Muscle layer of colon (tissue), 2 donors: ENCODE measurements at regions not wholly inside any gene's neighbourhood (a gene's known extent, or its start where the extent isn't known, plus 50 kb on each side); places are given as distances from the start of the nearest gene placed in this dataset.

ENCODE experiments used
- H3K27ac ChIP-seq: one replicate; pipeline ENCODE4 v1.7.0; 2013; ENCODE audit warnings: low read depth, mild to moderate bottlenecking, low read length, moderate library complexity
- H3K27me3 ChIP-seq, 2 donors: one replicate each; pipeline ENCODE4 v1.7.0; 2013; ENCODE audit warnings: low read length in 2 of 2, mild to moderate bottlenecking in 2 of 2; ENCODE audit not compliant: insufficient read depth in 2 of 2, control insufficient read depth in 1 of 2
- H3K36me3 ChIP-seq: one replicate; pipeline ENCODE4 v1.7.0; 2013; ENCODE audit warnings: mild to moderate bottlenecking, low read length; ENCODE audit not compliant: insufficient read depth
- H3K4me1 ChIP-seq: one replicate; pipeline ENCODE4 v1.7.0; 2013; ENCODE audit warnings: mild to moderate bottlenecking, low read length; ENCODE audit not compliant: insufficient read depth
- H3K4me3 ChIP-seq, 2 donors: one replicate each; pipeline ENCODE4 v1.7.0; 2013; ENCODE audit warnings: low read length in 2 of 2, low read depth in 1 of 2, mild to moderate bottlenecking in 1 of 2, moderate library complexity in 1 of 2
- H3K9ac ChIP-seq: one replicate; pipeline ENCODE4 v1.7.0; 2013; ENCODE audit warnings: low read length
- H3K9me3 ChIP-seq: one replicate; pipeline ENCODE4 v1.7.0; 2013; ENCODE audit warnings: mild to moderate bottlenecking, low read length
- donor health status: abdominal sarcoma.
- donor health status: Adenocarcinoma of cecum.

GRCh38 chr21:17433730-17434129, 79.1 kb upstream of the CXADR start:
- Histone ChIP-seq H3K27ac (no peak overlapping the region), H3K9ac (no peak overlapping the region), H3K4me1 (no peaks in the 10 kb centered on the region), H3K4me3 (no peak overlapping the region), H3K27me3 (no peaks in the 10 kb centered on the region), H3K36me3 (no peaks in the 10 kb centered on the region), H3K9me3 (no peaks in the 10 kb centered on the region)

GRCh38 chr21:17435565-17436543, 77.0 kb upstream of the CXADR start:
- Histone ChIP-seq H3K9ac (no peak overlapping the region), H3K9me3 (no peaks in the 10 kb centered on the region), H3K36me3 (no peaks in the 10 kb centered on the region), H3K4me1 (no peaks in the 10 kb centered on the region), H3K27ac (no peak overlapping the region), H3K27me3 (no peaks in the 10 kb centered on the region), H3K4me3 (no peak overlapping the region)

GRCh38 chr21:17436626-17437111, 76.2 kb upstream of the CXADR start:
- Histone ChIP-seq H3K4me1 (no peaks in the 10 kb centered on the region), H3K36me3 (no peaks in the 10 kb centered on the region), H3K27ac (no peak overlapping the region), H3K4me3 (no peak overlapping the region), H3K9ac (no peak overlapping the region), H3K27me3 (no peaks in the 10 kb centered on the region), H3K9me3 (no peaks in the 10 kb centered on the region)

GRCh38 chr21:17438635-17439034, 74.2 kb upstream of the CXADR start:
- Histone ChIP-seq H3K4me1 (no peaks in the 10 kb centered on the region), H3K4me3 (no peak overlapping the region), H3K9me3 (no peaks in the 10 kb centered on the region), H3K27ac (no peak overlapping the region), H3K27me3 (no peaks in the 10 kb centered on the region), H3K36me3 (no peaks in the 10 kb centered on the region), H3K9ac (no peak overlapping the region)

GRCh38 chr21:17440969-17441368, 71.9 kb upstream of the CXADR start:
- H3K4me1 ChIP-seq, result no peaks in the 10 kb centered on the region
- no peaks in the 10 kb centered on the region for H3K36me3 ChIP-seq
- no peaks in the 10 kb centered on the region for H3K9me3 ChIP-seq
- H3K4me3 ChIP-seq, result no peak overlapping the region
- H3K27me3 ChIP-seq, result no peaks in the 10 kb centered on the region
- no peak overlapping the region for H3K9ac ChIP-seq
- H3K27ac ChIP-seq, result no peak overlapping the region

- Histone ChIP-seq H3K4me3 (no peak overlapping the region), H3K9ac (no peak overlapping the region), H3K9me3 (no peaks in the 10 kb centered on the region), H3K27ac (no peak overlapping the region), H3K27me3 (no peaks in the 10 kb centered on the region), H3K36me3 (no peaks in the 10 kb centered on the region), H3K4me1 (no peaks in the 10 kb centered on the region)
Observed at GRCh38 chr21:17441370-17441769, 71.5 kb upstream of the CXADR start.

GRCh38 chr21:17442165-17442564, 70.7 kb upstream of the CXADR start:
- Histone ChIP-seq H3K27ac (no peak overlapping the region), H3K36me3 (no peaks in the 10 kb centered on the region)

GRCh38 chr21:17444828-17445227, 68.0 kb upstream of the CXADR start:
- H3K27me3 ChIP-seq, result no peaks in the 10 kb centered on the region
- H3K9me3 ChIP-seq, result no peaks in the 10 kb centered on the region
- no peaks in the 10 kb centered on the region for H3K36me3 ChIP-seq
- H3K4me3 ChIP-seq, result no peak overlapping the region
- H3K9ac ChIP-seq, result no peak overlapping the region
- no peaks in the 10 kb centered on the region for H3K4me1 ChIP-seq
- H3K27ac ChIP-seq, result no peak overlapping the region

More at GRCh38 chr21:17442165-17442564, 70.7 kb upstream of the CXADR start:
- Histone ChIP-seq H3K4me1 (no peaks in the 10 kb centered on the region), H3K9ac (no peak overlapping the region), H3K27me3 (no peaks in the 10 kb centered on the region), H3K4me3 (no peak overlapping the region), H3K9me3 (no peaks in the 10 kb centered on the region)

- no peaks in the 10 kb centered on the region for H3K27me3 ChIP-seq
- no peaks in the 10 kb centered on the region for H3K9me3 ChIP-seq
- H3K27ac ChIP-seq, result no peak overlapping the region
- no peaks in the 10 kb centered on the region for H3K36me3 ChIP-seq
- H3K4me3 ChIP-seq, result no peak overlapping the region
- H3K9ac ChIP-seq, result no peak overlapping the region
- H3K4me1 ChIP-seq, result no peaks in the 10 kb centered on the region
Observed at GRCh38 chr21:17446737-17447136, 66.1 kb upstream of the CXADR start.

- Histone ChIP-seq H3K4me3 (no peak overlapping the region), H3K9me3 (no peaks in the 10 kb centered on the region), H3K9ac (no peak overlapping the region), H3K4me1 (no peaks in the 10 kb centered on the region), H3K27me3 (no peaks in the 10 kb centered on the region), H3K36me3 (no peaks in the 10 kb centered on the region), H3K27ac (no peak overlapping the region)
Observed at GRCh38 chr21:17449701-17450100, 63.1 kb upstream of the CXADR start.

- Histone ChIP-seq H3K4me3 (no peak overlapping the region), H3K36me3 (no peaks in the 10 kb centered on the region), H3K27ac (no peak overlapping the region), H3K9ac (no peak overlapping the region), H3K9me3 (no peaks in the 10 kb centered on the region), H3K27me3 (no peaks in the 10 kb centered on the region), H3K4me1 (no peaks in the 10 kb centered on the region)
Observed at GRCh38 chr21:17451364-17451891, 61.4 kb upstream of the CXADR start.
